T-helper 2 cell (primary cell): ENCODE measurements at regions not wholly inside any gene's neighbourhood (a gene's known extent, or its start where the extent isn't known, plus 50 kb on each side); places are given as distances from the start of the nearest gene placed in this dataset.

Experiments
- DNase-seq, 5 experiments: peaks; one replicate each; pipeline versions ENCODE4 v3.0.0 to v3.0.0-alpha.2; 2012 to 2022

DNA sequence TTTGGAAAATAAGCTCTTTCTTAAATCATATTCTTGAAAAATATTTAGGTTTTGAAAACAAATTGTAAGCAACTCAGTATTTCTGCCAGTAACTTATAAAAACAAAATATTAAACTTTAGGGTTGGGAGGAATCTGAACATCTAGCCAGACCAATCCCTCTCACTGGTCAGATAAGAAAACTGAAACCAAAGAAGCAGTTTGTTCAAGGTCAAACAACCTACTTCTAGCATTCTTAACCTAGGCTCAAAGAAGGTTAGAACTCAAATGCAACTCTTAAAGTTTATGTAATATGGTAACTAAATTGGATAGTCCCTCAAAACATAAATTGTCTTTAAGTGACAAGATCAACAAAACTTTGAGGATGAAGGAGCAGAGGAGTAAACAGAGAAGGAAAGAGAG is 374.9 kb upstream of the TNC start:
- no peak for DNase-seq

DNA sequence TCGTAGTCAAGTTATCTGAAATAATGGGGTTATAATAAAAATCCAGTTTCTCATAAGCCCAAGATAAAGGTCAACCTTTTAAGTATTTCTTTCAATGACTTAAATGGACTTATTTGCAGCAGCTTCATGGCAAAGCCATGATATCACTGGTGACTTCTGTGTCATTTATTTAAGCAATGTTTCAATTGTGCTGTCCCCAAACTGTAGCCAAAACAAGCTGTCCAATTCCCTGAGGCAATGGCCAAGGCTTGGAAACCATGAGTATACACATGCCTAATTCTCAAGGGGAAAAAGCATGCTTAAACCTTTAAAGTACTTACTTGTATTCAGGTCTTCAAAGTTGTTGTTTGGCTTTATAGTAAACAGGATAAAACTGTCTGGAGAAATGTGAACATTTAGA is 376.4 kb upstream of the TNC start:
- DNase-seq, result no peak

DNA sequence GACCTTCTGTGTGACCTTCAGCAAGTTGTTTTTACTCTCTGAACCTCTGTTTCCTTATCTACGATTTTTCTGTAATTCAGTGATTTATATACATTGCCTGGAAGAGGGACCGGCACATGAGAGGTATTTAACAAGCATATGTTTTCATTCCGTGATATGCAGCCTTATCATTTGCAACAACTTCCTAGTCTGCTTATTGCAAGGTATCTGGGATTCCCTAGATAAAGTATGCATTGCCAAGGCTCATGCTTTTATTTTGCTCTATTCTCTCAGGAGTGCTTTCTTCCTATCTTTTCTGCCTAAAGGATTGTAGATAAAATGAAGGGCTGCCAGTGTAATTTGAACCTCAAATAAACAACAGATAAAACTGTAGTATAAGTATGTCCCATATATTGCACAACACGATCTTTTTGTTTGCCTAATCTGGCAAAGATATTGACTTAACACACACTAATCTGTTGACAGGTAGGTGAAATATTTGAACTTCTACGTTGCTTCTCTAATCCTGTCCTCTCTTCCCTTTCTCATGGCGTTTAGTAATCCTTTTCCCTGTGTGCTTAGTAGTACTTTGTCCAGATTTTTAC is 377.2 kb upstream of the TNC start:
- DNase-seq, result no peak

DNA sequence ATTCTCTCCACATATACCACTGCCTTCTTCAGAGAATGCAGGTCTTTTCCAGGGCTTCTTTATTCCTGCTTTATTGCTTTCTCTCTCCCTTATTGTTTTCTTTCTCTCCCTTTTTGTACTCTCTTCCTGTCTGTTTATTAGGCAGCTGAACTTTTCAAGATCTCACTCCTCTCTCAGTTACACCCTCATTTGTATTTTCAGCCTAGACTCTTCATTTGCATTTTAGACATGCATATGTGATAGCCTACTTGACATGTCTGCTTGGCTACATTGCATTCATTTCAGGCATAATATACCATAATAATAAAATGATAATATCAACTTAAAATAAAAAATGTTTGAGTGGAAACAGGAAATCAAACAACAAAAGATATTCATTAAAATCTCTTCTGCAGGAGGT is 377.9 kb upstream of the TNC start:
- DNase-seq, result no peak

DNA sequence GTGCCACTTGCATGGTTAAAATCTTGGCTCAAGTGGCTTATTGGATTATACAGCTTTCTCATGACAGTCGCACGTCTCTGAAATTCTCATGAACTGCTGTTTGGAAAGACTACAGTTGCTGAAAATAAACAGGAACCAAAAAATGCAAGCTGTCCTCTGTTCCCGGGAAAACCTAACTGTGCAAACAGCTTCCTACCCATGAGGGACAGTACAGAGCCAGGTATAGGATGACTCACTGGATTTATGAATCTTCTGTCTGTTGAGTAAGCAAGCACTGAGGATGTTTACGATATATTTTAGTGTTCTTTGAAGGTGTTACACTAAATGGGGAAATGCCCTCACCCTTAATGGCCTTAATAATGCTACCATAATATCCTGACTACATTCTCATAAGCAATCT is 380.3 kb upstream of the TNC start:
- no peak for DNase-seq

DNA sequence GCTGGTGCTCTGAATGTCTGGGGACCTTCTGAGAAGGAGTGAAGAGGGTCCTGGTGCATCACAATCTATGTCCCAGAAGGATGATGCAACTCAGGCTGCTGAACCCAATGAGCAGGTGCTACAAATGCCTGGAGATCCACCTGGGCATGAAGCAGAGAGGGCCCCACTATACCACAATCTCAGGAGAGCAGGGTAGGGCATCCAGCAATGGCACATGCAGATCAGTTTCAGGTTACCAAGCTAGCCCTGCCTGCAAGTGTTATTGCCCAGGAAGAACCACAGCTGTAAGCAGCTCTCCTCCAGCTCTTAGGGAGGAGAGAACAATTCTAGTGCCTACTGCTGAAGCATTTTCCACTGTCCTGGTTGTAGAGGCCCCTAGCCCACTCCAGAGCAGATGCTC is 389.2 kb upstream of the TNC start:
- DNase-seq, result no peak

DNA sequence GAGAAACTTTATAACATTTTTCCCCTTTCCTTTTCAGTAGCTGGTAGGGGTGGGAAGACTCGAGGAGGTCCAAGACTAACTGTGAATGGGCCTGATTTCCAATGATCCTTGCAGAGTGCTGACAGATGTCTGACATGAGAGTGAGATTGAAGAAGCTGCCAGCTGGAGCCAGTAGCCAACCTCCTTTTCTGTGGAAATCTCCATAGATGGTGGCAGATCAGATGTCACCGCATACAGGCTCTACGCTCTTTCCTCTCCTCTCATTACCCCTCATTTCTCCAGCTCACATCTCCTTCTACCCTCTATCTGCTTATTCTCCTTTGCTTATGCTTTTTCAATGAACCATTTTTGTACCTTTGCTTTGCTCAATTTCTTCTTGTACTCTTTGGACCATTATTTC is 395.2 kb upstream of the TNC start:
- no peak for DNase-seq

DNA sequence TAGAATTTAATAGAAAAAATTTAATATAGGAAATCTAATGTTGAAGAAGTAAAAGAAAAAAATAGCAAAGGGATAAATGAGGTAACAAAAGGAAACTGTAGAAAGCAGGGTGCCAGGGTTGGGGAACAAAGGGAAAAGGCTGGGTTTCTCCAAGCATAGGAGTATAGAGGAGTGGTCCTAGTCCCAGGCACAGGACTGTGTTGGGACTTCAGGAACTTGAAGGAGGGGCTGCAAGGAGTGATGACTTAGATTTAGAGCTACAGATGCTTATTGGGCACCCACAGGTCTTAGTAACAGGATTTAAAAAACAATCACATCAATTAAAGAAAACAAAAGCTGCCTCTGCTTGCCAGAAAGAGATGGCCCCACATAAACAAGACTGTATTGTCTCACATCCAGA is 396.5 kb upstream of the TNC start:
- DNase-seq, result no peak

DNA sequence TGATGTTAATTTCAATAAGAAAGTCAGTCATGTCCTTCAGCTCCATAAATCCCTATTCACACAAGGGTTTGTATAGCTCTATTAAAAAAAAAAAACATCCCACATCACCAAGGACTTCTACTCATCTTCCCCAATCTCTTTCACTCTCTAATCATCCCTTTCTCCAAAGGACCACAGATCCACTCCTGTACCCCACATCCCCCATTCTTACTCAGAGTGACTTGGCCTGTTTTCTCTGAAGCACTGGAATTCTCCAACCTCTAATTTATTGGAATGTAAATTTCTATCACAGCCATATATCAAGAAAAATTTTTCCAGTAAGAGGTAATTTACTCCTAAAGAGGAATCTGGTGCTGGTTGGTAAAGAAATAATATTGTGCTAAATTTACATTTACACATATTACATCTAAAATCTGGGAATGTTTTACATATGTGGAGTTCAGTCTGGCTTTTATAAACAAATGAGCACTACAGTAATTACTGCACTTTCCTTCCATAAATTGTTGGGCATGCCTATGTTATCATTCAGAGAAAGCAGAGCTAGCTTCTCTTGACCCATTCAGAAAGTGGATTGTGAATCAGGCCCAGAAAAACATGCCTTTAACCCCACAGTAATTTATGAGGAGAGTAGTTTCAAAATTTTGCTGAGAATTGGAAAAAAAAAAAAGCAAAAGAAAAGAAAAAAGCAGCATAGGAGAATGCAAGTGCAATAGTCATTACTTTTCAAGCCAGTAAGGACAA is 399.5 kb upstream of the TNC start:
- no peak for DNase-seq

DNA sequence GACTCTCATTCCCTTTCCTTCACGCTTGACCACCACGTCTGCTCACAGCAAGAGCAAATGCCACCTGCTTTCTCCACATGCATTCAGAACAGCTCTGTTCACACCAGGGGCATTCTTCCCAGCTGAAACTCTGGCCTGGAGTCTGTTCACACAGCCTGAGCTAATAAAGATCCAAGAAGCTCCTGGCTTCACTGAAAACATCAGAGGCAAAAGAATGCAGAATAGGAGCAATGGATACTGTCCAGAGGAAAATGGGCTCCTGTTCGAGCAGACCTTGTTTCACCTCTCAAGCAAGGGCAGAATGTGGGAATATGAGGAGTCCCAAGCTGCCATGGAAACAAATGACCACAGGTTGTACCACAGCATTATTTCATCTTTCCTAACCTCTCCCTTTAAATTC is 402.7 kb upstream of the TNC start:
- no peak for DNase-seq

DNA sequence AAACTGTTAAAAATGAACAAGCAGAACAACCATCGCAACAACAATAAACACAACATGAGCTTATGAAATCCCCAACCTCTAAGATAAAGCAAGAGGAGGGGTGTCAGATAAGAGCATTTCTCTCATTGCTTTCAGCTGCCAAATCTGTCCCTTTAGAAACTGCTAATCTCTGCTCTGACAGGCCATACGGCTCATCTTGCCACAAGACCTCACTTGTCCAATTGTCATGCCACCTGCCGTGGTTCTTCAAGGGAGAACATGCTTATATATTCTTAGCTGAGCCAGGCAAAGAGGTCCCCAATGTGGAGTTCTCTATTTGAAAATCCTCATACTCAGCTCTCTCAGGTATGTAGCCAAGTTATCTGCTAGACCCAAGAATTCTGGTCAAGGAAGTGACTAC is 405.0 kb upstream of the TNC start:
- DNase-seq, result no peak

DNA sequence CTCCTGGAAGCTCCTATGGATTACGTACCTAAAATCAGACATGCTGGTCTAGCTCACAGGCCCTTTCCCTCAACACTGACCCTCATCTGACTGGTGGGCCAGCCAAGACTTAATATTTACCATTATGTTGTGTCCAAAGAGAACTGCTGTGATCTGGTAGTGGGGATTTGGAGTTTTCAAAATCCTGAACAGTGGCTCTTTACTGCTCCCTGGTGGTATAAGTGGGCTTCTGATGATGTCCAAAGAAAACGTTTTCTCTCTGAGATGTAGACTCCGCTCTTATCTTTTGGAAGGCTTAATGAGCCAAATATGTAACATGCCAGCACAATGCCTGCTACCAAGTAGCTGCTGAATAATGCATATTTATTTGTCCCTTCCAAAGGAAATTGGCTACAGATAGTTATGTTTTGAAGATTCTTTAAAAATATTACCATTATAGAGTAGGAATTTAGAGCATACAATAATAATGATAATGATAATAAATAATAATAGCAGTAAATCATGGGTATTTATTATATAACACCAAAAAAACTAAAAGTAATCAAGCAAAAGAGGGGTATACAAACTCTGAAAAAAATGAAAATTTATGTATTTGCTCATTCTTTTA is 406.6 kb upstream of the TNC start:
- DNase-seq, result peak in 1 of 5 experiments; percentile 25

DNA sequence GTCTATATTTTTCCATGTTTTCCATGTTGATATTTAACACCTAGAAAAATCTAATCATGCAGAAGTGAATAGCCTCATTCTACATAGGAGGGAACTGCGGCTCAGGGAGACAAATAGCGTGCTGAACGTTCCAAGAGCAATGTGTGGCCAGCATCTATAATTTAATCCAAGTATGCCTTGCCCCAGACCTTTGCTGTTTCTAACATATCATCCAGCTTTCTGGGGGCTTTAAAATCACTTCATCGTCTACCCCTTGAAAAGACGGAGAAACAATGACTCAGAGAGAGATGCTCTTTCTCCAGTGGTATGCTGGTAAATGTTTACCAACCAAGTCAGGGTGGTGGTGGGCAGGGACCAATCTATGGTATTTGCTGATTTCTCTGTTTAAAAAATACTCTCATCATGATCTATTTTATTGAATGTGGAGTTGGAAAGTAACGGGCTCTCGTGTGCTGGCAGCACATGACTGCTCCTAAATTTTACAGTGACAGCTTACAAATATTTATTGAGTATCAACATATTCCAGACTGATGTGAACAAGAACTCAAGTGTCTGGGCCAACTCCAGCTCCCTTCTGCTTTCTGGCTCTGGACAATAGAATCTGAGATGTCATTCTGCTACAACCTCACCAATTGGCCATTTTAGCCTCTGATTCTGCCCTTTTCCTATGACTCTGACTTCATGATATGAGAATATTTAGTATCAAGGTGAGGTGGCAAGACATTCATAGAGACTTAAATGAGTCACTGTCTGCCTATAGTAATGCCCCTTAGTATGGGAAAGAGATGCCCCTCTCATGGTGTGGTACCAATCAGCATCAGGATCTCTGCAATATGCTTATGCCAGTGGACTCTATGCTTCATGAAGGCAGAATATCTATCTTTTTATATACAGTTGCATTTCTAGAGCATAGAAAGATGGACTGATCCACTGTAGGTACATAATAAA is 407.4 kb upstream of the TNC start:
- no peak for DNase-seq

DNA sequence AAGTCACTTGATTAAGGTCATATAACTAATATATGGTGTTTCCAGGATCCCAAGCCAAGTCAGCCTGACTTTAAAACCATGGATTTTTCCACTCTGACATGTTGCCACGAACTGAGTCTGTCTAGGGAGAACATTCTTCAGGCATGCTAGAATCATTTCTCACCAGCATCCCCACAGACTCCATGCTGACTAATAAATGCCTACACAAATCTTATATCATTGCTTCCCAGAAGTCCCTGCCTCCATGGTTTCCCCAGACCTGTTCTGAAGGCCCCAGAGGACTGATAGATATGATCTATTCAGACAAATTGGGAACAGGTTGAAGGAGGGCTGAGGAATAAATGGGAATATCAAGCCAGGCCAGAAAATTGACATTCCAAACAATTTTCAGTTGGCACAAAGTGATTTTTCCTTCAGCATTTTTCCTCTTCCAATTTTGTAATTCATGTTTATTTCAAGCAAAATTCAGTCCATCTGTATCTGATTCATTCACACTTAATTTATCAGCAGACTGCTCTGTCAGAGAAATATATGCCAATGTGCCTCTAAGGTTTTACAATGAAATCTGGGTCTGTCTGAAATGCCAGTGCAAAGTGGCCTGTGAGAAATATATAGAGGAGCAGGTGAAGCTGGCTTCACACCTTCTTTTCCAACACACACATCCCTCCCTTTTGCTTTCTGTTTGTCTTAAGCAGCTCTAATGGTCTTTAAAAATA is 413.6 kb upstream of the TNC start:
- DNase-seq, result no peak

DNA sequence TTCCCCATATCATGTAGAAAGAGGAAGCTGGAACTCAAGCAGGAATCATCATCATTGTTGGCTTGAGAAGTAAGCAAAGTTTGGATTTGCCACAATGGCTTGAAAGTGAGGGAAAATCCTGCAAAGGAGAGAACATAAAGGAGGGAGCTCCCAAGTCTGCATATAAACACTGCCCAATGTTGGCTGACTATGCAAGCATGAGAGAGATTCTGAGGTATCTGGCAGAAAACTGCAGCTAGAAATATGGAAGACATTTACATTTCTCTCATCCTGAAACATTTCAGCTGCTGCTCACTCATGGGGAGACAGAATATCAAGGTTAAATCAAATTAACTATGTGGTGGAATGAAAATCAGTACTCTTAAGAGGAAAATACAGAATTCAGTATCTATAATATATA is 415.6 kb upstream of the TNC start:
- DNase-seq, result no peak

DNA sequence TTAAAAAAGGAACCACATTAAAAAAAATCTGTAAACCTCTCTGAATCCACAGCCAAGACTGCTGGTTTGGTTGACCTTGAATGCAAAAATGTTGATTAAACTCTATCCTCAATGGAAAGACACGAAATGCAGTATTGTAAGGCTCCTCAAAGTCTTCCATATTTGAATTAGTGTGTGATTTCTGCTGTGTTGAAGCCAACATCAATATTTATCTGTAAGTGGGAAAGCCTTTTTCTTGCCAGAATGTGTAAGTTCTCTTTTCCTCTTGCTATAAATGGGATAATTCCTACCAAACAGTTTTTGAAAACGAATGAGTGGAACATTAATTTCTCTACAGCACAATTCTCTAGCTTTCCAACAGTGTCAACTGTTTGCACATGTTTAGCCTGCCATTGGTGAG is 422.1 kb upstream of the TNC start:
- no peak for DNase-seq

DNA sequence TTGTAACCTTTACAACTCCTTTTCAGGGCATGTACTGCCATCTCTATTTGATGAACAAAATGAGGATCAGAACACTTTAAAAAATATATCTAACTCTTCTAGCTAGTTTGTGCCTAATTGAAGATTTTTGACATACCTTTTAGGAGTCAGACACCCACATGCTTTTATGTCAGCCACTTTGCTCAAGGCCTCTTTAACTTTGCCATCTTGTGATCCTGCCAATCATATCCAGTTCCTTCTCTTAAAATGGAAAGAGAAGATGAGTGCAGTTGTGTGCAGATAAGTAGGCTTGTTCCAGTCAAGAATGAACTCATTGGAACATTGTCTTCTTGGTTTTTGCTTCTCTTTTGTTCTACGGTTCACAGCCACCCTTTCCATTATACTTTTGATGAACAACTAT is 425.6 kb upstream of the TNC start:
- no peak for DNase-seq

DNA sequence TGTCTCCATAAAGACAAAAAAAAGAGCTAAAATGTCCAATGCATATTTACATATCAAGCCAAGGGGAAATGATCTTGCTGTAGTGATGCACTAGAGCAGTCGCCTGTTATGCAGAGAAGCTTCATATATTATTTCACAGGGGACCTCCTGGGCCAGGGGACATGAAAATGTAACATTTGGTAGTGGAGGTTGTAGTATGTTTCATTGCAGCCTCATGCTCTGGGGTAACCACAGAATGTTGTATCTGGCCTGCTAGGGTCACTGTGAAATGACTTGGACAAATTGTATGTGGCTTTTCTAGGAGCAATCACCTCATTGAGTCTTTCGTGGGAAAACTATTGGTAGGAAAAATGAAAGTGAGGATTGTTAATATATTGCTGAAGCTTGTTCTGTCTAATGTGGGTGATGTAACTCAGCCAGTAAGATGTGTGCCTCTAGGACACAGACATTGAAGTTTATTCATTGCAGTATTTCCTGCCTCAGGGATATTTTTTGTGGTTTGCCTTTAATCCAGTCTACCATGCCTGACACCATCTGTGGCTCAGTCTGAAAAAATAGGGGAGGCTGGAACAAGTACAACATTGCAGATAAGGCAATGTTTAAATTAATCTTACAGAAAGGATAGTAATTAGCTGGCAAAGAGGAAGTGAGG is 430.8 kb upstream of the TNC start:
- DNase-seq, result no peak

DNA sequence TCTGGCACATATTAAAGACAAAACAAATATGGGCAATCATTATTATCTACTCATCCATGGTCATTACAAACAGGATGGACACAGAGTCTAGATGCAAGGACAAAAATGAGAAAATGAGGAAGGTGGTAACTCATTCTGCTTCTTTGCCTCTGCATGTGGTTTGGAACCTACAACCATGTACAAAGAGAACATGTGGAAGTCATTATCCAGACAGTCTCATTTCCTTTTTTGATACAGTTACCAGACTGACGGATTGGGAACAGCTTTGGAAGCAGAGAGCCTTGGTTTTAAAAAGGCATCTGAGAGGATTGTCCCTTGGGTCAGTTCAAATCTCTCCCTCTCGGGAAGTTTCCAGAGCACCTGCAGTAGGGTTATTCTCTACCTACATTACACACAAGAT is 433.4 kb upstream of the TNC start:
- no peak for DNase-seq

DNA sequence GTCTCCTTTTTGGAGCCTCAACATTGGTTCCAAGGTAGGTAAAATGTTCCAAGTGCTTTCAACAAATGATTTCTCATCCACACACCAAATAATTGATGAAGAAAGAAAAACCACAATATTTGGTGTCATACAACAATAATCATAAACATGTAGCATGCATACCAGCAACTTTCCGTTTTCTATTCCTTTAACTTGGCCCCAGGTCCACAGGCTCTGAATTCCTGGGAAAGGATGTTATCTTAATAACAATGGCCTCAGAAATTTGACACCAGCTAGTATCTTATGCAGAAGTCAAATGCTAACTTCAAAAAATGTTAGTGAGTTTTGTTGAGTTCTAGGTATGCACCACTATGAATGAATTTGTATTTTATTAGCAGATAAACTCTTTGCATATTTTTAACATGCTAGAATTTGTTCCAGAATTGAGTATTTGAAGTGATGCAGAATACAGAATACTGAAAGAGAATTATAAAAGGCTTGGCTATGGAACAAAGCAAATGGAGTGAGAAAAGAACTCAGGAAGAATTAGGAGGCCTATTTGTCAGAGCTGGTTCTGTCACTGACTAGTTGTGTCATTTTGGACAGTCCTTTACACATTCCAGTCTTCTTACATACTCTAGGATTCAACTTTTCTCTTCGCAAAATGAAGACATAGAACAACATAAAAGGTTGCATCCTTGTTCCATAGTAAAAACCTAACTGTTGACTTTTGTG is 435.3 kb upstream of the TNC start:
- DNase-seq, result no peak

DNA sequence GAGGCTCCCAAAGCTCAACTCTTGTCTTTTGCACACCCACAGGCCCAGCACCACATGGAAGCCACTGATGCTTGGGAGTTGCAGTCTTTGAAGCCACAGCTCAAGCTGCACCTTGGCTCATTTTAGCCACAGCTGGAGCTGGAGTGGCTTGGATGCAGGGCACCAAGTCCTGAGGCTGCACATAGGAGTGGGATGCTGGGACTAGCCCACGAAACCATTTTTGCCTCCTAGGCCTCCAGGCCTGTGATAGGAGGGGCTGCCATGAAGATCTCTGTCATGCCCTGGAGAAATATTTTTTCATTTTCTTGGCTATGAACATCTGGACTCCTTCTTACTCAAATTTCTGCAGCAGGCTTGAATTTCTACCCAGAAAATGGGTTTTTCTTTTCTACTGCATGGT is 438.5 kb upstream of the TNC start:
- no peak for DNase-seq

DNA sequence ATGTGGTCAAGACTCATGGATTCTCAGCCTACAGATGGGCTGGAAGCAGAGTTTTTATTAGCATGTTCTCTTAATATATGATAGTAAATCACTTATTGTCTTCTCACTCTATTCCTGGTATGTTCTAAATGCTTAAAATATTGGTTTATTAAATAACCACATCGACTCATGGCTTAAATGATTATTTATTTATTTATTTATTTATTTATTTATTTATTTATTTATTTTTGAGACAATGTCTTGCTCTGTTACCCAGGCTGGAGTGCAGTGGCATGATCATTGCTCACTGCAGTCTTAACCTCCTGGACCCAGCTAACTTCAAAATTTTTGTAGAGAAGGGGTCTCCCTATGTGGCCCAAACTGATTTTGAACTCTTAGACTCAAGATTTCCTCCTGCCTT is 457.2 kb upstream of the TNC start:
- no peak for DNase-seq
